NCI-H1417 (cell line): ENCODE measurements at regions not wholly inside any gene's neighbourhood (a gene's known extent, or its start where the extent isn't known, plus 50 kb on each side); places are given as distances from the start of the nearest gene placed in this dataset.
"Not testable (repeated sequence)": the region's sequence is repeated elsewhere in the genome, so short reads cannot be mapped to it uniquely, and the experiment has no call there.

Experiments used
- DNase-seq, 3 experiments: peaks; one replicate each; lab custom pipeline; 2025; lab: John Stamatoyannopoulos, UW

- not testable (repeated sequence) for DNase-seq
These were observed 70.2 kb downstream of the ZNF726 start for GRCh38 chr19:23984911-23985310.

DNA sequence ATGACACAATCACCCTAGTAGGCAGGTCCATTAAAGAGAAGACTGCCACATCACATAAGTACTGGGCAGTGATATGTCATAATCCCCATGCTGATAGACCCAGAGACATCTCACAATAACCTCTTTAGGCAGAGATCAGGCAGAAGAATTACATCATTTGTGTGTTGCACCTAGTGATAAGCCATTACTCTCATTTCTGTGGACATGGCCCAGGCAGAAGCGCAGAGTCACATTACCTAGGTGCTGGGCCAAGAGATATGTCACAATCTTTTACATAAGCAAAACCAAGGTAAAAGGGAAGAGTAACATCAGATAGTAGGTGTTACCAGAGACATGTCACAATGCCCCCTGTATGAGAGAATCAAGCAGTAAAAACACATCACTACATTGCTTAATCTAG, 71.9 kb downstream of the ZNF726 start:
- DNase-seq = no peak

GRCh38 chr19:23991170-23991569, 76.5 kb downstream of the ZNF726 start:
- peak in 2 of 3 experiments; percentile 57 to 85 for DNase-seq

- DNase-seq = no peak
These were observed 77.7 kb downstream of the ZNF726 start for GRCh38 chr19:23992348-23992747.

DNA sequence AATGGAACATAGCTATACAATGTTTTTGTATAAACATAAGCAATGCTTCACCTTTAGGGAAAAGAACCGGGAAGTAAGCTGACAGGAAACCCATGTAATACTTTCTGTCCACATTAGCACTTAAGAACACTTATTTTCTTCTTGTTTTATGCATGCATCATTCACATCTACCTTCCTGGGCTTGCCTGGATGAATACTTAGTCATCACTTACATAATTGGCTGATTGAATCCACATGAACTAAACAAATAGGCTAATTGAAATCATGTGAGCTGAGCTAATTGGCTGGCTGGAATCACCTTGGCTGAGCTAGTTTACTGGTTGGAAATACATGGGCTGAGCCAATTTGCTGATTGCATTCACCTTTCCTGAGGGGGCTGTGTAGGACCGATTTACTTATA, 78.8 kb downstream of the ZNF726 start:
- DNase-seq = peak in 1 of 3 experiments; percentile 4

- peak in 1 of 3 experiments; percentile 2 for DNase-seq
These were observed 81.9 kb downstream of the ZNF726 start for GRCh38 chr19:23996549-23996948.

DNA sequence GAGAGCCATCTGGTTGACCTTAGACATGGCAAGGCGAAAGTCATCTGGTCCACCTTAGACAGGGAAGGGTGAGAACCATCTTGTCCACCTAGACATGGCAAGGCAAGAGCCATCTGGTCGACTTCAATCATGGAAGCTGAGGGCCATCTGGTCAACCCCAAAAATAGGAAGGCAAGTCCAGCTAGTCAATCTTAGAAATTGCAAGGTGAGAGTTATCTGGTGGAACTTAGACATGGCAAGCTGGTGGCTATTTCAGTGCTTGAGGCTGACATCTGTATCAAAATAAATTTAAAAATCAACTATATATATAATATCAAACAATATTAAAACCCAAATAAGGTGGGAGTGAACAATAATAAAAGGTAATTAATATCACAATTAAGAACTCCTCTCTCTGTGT, 83.9 kb downstream of the ZNF726 start:
- DNase-seq = no peak

DNA sequence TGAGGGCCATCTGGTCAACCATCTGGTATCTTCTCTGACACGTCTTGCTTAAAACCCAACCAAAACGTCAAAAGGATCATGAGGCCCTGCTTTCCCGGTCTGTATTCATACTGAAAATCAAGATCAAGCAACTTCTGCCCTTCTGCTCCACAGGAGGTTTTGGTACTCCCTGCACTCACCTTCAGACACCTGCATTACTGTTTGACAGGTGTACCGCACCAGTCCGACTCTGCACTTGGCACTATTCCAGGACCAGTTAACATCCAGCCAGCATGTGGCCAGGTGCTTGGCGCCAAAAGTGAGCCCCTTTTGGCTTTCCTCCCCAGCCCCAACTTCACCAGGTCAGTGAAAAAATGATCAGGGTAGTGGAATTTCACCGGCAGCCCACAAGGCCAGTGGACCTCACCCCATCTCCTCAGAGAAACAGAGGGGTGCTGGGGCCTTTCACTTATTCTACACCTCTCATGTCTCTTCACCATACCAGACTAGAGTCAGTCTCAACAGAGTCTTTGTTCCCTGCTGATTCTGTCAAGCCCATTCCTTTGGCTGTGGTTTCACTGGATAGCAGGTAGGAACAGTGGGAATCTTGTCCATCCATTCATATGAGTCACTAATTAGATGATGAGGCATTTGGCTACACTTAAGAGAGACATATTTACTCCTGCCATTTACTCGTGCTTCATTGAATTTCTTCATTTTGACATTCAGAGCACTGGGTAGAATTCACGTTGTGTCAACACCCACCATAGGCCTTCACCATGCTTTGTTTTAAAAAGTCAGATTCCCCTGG, 85.3 kb downstream of the ZNF726 start:
- peak in 2 of 3 experiments; percentile 17 to 57 for DNase-seq

GRCh38 chr19:24000656-24001055, 86.0 kb downstream of the ZNF726 start:
- peak in 2 of 3 experiments; percentile 7 to 60 for DNase-seq

- DNase-seq = no peak
These were observed 84.6 kb upstream of the ZNF254 start for GRCh38 chr19:24002256-24002945.

DNA sequence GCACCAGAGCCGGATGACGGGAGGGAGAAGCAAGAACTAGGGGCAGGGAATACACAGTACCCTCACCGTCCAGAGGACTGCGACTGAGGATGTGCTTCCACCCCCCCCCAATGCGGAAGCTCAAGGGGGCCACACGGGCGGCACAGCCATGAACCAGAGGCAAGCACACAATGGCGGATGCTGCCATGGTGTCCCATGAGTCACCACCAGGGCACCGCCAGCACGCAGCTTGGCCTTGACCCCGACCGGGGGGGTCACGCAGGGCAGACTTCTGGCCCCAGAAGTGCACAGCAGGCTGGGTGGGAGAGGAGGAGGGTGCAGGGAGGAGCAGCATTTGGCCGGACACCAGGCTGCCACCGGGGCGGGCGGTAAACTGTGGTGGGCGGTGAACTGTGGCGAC, 83.5 kb upstream of the ZNF254 start:
- DNase-seq = no peak

DNA sequence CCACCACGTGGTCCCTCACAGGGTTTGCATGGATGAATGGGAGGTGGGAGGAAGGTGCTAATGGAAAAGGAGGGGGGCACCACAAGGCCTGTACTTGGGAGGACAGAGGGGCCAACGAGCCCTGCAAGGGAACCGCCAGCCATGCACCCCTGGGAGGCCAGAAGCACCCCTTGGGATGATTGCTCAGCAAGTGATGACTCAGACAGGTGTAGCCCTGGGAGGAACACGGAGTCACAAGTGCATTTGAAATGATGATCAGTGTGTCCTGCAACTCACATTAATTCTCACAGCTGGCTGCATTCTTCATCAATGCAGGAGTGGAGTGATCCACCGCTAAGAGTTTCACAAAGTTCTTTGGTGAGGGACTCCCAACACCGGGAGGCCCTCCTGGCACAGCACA, 82.8 kb upstream of the ZNF254 start:
- no peak for DNase-seq

GRCh38 chr19:24029941-24030636, 56.9 kb upstream of the ZNF254 start:
- peak in 1 of 3 experiments; percentile 8 for DNase-seq

DNA sequence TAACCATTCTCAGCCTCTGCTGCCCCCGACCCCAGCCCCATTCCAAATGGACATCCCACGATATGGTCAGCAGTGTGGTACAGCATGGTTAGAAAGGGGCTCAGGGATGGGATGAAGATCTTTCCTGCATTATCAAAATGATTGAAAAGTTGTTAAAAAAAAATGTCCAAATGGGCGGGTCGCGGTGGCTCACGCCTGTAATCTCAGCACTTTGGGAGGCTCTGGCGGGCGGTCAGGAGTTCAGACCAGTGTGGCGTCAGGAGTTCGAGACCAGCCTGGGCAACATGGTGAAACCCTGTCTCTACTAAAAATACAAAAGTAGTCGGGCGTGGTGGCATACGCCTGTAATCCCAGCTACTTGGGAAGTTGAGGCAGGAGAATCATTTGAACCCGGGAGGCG, 54.3 kb upstream of the ZNF254 start:
- no peak for DNase-seq

DNA sequence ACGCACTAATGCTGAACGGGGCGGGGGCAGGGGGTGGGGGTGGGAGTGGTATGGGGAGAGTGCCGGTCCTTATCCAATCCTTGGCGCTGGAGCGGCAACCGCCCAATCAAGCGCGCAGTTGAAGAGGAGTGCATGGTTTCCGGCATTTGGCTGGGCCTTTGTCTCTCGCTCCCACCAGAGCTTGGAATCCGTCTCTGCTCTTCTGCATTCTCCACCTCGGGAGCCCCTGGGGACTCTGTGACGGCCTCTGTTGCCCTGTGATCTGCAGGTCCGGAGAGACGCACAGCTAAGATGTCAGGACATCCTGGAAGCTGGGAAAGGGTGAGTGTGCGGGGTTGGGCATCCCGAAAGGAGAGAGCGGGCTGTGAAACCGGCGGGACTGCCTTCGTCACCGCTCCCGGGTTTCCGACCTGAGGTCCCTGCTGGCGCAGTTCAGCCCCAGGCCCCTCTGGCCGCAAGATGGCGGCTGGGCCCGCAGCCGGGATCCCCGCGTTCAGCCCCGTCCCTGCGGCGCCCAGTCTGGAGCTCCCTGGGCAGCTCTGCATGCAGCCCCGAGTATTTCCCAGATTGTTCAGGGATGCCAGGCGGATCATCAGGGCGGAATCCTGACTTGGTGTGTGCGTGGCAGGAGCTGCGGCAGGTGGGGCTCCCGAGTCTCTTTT, 53.6 kb upstream of the ZNF254 start:
- peak; percentile 86 to 96 (median 91) for DNase-seq

GRCh38 chr19:24033963-24034342, 53.0 kb upstream of the ZNF254 start:
- peak; percentile 37 to 87 (median 79) for DNase-seq

- DNase-seq = not testable (repeated sequence)
These were observed 51.6 kb upstream of the ZNF254 start for GRCh38 chr19:24035261-24035880.
